Iris pigment epithelial cell (primary cell): ENCODE measurements at regions not wholly inside any gene's neighbourhood (a gene's known extent, or its start where the extent isn't known, plus 50 kb on each side); places are given as distances from the start of the nearest gene placed in this dataset.

Experiments
- DNase-seq: peaks from one replicate; pipeline ENCODE4 v3.0.0-alpha.2; 2011; ENCODE audit warnings: low read depth

- no peak for DNase-seq
Observed at GRCh38 chr22:49302150-49302460, 525.6 kb downstream of the BRD1 start.

- DNase-seq, result no peak
Observed at GRCh38 chr22:49301398-49302149, 526.1 kb downstream of the BRD1 start.

DNA sequence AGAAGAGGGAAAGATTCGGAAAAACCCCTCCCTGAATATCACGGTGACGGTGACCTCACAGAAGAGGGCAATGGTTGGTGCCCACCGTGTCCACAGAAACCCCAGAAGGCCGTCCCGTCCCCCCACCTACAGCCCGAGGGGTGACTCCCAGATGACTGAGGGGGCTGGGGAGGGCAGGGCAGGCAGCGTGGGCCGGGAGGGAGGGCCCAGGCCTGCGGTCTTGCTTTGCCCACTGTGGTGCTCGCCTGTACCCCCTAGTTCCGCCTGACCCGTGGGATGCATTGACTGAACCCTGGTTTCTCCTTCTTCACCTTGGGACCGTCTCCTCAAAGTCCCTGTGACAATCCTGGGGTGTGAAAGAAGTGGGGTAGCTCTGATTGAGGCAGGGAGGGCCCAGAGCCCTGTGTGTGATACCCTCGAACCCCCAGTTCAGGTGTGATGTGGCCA, 526.7 kb downstream of the BRD1 start:
- DNase-seq, result no peak

GRCh38 chr22:49300241-49300640, 527.4 kb downstream of the BRD1 start:
- no peak for DNase-seq

GRCh38 chr22:49299821-49300231, 527.8 kb downstream of the BRD1 start:
- DNase-seq, result no peak

DNA sequence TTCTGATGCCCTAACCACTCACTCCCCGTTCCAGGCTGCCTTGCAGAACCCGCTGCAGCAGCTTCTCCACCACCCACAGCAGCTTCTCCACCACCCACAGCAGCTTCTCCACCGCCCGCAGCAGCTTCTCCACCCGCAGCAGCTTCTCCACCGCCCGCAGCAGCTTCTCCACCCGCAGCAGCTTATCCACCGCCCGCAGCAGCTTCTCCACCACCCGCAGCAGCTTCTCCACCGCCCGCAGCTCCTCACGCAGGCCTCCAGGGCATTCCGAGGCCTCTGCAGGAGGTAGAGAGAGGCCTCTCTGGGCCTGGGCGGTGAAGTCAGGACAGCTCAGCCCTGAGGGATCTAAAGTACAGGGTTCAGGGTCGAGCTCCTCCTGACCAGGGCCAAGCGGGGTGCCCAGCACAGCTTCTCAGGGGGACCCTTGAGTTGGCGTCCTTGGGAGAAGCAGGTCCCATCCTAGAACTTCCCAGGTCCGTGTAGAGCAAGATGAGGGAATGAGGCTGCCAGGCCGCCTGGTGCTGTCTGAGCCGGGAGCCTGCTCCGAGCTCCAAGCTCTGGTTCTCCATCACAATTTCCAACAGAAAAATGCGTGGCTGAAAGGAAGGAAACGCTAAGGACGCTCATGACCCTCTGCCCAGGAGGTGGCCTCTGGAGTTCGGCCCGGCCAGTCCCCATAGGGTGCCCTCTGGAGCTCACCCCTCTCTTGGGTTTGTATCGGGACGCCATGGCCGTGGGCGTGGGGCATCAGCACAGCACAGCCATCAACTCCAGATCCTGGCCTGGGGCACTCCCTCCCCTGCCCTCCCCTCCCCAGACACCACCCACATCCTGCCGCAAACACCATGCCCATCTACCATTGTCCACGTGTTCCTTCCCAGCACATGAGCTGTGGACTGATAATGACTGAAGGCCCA, 528.6 kb downstream of the BRD1 start:
- no peak for DNase-seq

- no peak for DNase-seq
Observed at GRCh38 chr22:49297871-49298721, 529.6 kb downstream of the BRD1 start.

GRCh38 chr22:49297286-49297870, 530.3 kb downstream of the BRD1 start:
- no peak for DNase-seq

- DNase-seq, result no peak
Observed at GRCh38 chr22:49296561-49296960, 531.1 kb downstream of the BRD1 start.

DNA sequence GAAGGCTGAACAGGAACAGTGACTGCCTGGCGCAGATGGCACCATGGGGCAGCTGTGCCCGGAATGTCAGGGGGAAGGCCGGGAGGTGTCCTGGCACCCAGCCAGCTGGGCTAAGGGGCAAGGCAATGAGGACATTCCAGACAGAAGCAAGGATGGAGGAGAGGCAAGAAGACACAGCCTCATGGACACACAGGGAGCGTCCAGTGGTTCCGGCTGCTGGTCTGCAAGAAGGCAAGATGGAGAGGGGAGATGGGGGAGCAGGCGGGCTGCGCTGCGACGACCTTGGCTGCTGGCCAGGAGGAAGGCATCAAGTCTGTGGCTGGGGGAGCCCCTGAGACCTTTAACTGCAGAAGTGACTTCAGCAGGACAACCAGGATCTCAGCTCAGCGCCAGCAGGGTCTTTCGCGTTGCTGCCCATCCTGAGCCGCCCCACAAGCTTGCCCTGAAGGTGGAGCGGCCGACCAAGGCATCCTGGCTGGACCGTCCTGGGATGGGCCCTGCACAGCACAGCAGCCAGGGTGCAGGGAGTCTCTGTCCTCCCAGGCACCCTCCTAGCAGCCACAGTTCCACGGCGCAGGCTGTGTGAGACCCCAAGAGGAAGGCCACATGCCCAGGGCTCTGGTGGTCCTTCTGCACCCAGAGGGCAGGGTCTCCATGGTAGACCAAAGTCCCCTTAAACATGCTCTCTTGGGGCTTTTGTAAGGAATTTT, 531.7 kb downstream of the BRD1 start:
- DNase-seq, result no peak

DNA sequence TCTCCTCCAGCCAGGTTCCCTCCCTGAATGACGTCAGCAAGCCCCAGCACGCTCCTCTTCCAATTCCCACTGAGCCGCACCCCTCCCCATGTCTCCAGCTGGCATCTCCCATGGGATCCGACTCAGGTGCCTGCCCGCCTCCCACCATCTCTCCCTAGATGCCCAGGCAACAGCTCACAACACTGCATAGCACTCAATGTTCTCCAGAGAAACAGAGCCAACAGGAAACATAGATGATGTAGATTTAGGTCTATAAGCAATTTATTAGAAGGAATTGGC, 532.3 kb downstream of the BRD1 start:
- no peak for DNase-seq

GRCh38 chr22:49294656-49295464, 532.8 kb downstream of the BRD1 start:
- DNase-seq, result no peak

- no peak for DNase-seq
Observed at GRCh38 chr22:49292909-49293308, 534.8 kb downstream of the BRD1 start.

- no peak for DNase-seq
Observed at GRCh38 chr22:49291781-49292180, 535.9 kb downstream of the BRD1 start.

DNA sequence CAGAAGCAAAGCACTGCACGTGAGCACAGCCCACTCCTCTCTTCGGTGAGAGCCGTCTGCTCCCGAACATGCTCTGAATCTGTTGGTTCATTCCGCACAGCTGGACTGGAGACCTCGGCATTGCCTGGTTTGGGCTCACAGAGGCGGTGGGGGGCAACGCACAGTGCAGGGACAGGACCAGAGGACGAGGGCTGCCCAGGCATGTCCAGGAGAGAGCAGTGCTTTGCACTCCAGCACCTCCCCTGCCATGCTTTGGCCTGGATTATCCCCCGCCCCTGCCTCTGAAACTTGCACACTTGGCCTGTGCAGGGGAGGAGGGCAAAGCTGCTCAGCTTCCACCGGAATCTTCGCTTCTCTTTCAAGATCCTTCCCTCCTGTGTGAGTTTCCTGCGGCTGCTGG, 536.5 kb downstream of the BRD1 start:
- DNase-seq, result no peak

DNA sequence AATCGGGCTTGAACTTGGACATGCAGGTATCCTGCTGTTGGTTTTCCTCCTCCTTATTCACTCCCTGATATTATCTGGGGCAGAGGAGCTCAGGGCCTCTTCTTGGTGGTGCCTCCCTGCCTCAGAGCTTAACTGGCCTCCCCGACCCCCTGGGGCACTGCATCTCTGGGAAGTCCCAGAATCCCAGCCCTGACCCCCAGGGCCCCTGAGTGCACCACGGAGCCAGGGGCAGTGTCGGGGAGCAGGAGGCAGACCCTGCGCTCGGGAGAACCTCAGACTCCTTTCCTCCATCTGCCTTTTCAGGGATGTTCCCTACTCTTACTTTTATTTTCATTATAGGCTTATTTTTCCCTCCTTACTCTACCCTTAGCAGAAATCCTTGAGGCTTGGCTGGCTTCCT, 537.0 kb downstream of the BRD1 start:
- no peak for DNase-seq

- no peak for DNase-seq
Observed at GRCh38 chr22:49289822-49290679, 537.6 kb downstream of the BRD1 start.

GRCh38 chr22:49286181-49286760, 541.4 kb downstream of the BRD1 start:
- no peak for DNase-seq

- DNase-seq, result no peak
Observed at GRCh38 chr22:49284931-49285330, 542.7 kb downstream of the BRD1 start.
